OCI-LY7 (cell line): ENCODE measurements at regions not wholly inside any gene's neighbourhood (a gene's known extent, or its start where the extent isn't known, plus 50 kb on each side); places are given as distances from the start of the nearest gene placed in this dataset.
"Not testable (repeated sequence)": the region's sequence is repeated elsewhere in the genome, so short reads cannot be mapped to it uniquely, and the experiment has no call there.

ENCODE experiments used
- BruUV-seq: library from RNA; stranded (reverse); fragments of 400-500 nt; replicated peaks from 2 replicates; lab custom pipeline; 2021; lab: Mats Ljungman, UMichigan
- CTCF ChIA-PET: fragments of 300-600 bp; sonication (Branson Sonifier 250); formaldehyde crosslinking; loops from one replicate; lab custom pipeline; 2022; ENCODE audit warnings: antibody characterized with exemption; ENCODE audit not compliant: unreplicated experiment; lab: Charles Lee
- POLR2A ChIA-PET: fragments of 300-600 bp; sonication (Branson Sonifier 250); formaldehyde crosslinking; loops from one replicate; lab custom pipeline; 2022; ENCODE audit warnings: antibody characterized with exemption; lab: Charles Lee
- DNase-seq: peaks from one replicate; pipeline ENCODE4 v3.0.0-alpha.2; 2015; ENCODE audit warnings: low spot score
- H2AFZ ChIP-seq: fragments of 200-600 bp; sonication (generic), shearing (Covaris generic); 2 replicates; pipeline ENCODE4 v1.6.1; 2014; ENCODE audit warnings: mild to moderate bottlenecking, antibody characterized with exemption, low read length, moderate library complexity
- H3K27ac ChIP-seq: fragments of 200-600 bp; sonication (generic); 2 replicates; pipeline ENCODE4 v1.5.1; 2014; ENCODE audit warnings: mixed run types, low read depth, mild to moderate bottlenecking, moderate library complexity, low read length, inconsistent platforms; ENCODE audit not compliant: poor library complexity, severe bottlenecking
- H3K36me3 ChIP-seq: fragments of 200-600 bp; sonication (generic); 2 replicates; pipeline ENCODE4 v1.6.1; 2014; ENCODE audit warnings: mild to moderate bottlenecking, antibody characterized with exemption, low read length, moderate library complexity, mixed read lengths; ENCODE audit not compliant: insufficient read depth
- H3K4me1 ChIP-seq: fragments of 200-600 bp; sonication (generic); 2 replicates; pipeline ENCODE4 v1.5.1; 2014; ENCODE audit warnings: mild to moderate bottlenecking, low read length; ENCODE audit not compliant: insufficient read depth, poor library complexity, severe bottlenecking
- H3K4me2 ChIP-seq: fragments of 200-600 bp; sonication (generic); 2 replicates; pipeline ENCODE4 v1.6.1; 2014; ENCODE audit warnings: mild to moderate bottlenecking, low read length
- H3K4me3 ChIP-seq: fragments of 200-600 bp; sonication (generic); 2 replicates; pipeline ENCODE4 v1.5.1; 2014; ENCODE audit warnings: mild to moderate bottlenecking, low read depth, low read length; ENCODE audit not compliant: poor library complexity, severe bottlenecking
- H3K79me2 ChIP-seq: fragments of 200-600 bp; sonication (generic); 2 replicates; pipeline ENCODE4 v1.6.1; 2016; ENCODE audit warnings: low read depth, mild to moderate bottlenecking, low read length, moderate library complexity, mixed read lengths; ENCODE audit not compliant: insufficient read depth
- H3K9me2 ChIP-seq: fragments of 200-600 bp; sonication (generic); 2 replicates; pipeline ENCODE4 v1.6.1; 2016; ENCODE audit warnings: mild to moderate bottlenecking, low read length, mixed read lengths; ENCODE audit not compliant: insufficient read depth
- H3K9me3 ChIP-seq: fragments of 200-600 bp; sonication (generic); 2 replicates; pipeline ENCODE4 v1.6.1; 2014; ENCODE audit warnings: mild to moderate bottlenecking, mixed run types, low read length, mixed read lengths
- H4K20me1 ChIP-seq: fragments of 200-600 bp; sonication (generic); 2 replicates; pipeline ENCODE4 v1.6.1; 2014; ENCODE audit warnings: mild to moderate bottlenecking, antibody characterized with exemption, low read length, moderate library complexity, mixed read lengths; ENCODE audit not compliant: insufficient read depth
- intact Hi-C: fragments of 100-400 bp; cut with micrococcal nuclease; formaldehyde crosslinking; loops from one replicate; pipeline ENCODE4 v1.10.0; 2022; ENCODE audit not compliant: unreplicated experiment

- BruUV-seq, H3K4me1 ChIP-seq, POLR2A ChIA-PET, H3K36me3 ChIP-seq, H3K79me2 ChIP-seq, CTCF ChIA-PET, DNase-seq, H2AFZ ChIP-seq, H3K27ac ChIP-seq, H3K9me2 ChIP-seq, H3K4me3 ChIP-seq, intact Hi-C loops, H4K20me1 ChIP-seq, H3K4me2 ChIP-seq, H3K9me3 ChIP-seq: not testable (repeated sequence)
Observed at GRCh38 chr1:120981489-120982094, 92.0 kb downstream of the PPIAL4A start.

- H4K20me1 ChIP-seq, CTCF ChIA-PET, intact Hi-C loops, H2AFZ ChIP-seq, H3K4me1 ChIP-seq, H3K27ac ChIP-seq, H3K36me3 ChIP-seq, H3K4me3 ChIP-seq, H3K79me2 ChIP-seq, H3K4me2 ChIP-seq, H3K9me3 ChIP-seq, DNase-seq, POLR2A ChIA-PET, BruUV-seq, H3K9me2 ChIP-seq: not testable (repeated sequence)
Observed at GRCh38 chr1:120994614-120995013, 105.0 kb downstream of the PPIAL4A start.

GRCh38 chr1:120995025-120995424, 105.5 kb downstream of the PPIAL4A start:
- peak; percentile 8 for DNase-seq
- intact Hi-C loops, BruUV-seq: not testable (repeated sequence)

GRCh38 chr1:121001090-121001726, 111.6 kb downstream of the PPIAL4A start:
- H3K79me2 ChIP-seq, H3K27ac ChIP-seq, H3K4me3 ChIP-seq, H3K4me2 ChIP-seq, DNase-seq, H3K4me1 ChIP-seq, CTCF ChIA-PET, H3K9me2 ChIP-seq, H2AFZ ChIP-seq, POLR2A ChIA-PET, H4K20me1 ChIP-seq, H3K36me3 ChIP-seq, intact Hi-C loops, H3K9me3 ChIP-seq, BruUV-seq: not testable (repeated sequence)

More at GRCh38 chr1:120995025-120995424, 105.5 kb downstream of the PPIAL4A start:
- H3K79me2 ChIP-seq, H4K20me1 ChIP-seq, H3K9me3 ChIP-seq, H3K27ac ChIP-seq, H3K9me2 ChIP-seq, H3K4me2 ChIP-seq, CTCF ChIA-PET, H3K4me3 ChIP-seq, H3K36me3 ChIP-seq, H3K4me1 ChIP-seq, POLR2A ChIA-PET, H2AFZ ChIP-seq: not testable (repeated sequence)

- H3K4me3 ChIP-seq, H3K4me1 ChIP-seq, H3K79me2 ChIP-seq, H4K20me1 ChIP-seq, intact Hi-C loops, BruUV-seq, H2AFZ ChIP-seq, H3K9me2 ChIP-seq, POLR2A ChIA-PET, H3K4me2 ChIP-seq, CTCF ChIA-PET, H3K27ac ChIP-seq, H3K9me3 ChIP-seq, H3K36me3 ChIP-seq, DNase-seq: not testable (repeated sequence)
Observed at GRCh38 chr1:121003230-121003629, 113.7 kb downstream of the PPIAL4A start.

- H2AFZ ChIP-seq, H3K9me2 ChIP-seq, H4K20me1 ChIP-seq, BruUV-seq, H3K4me2 ChIP-seq, H3K4me1 ChIP-seq, H3K36me3 ChIP-seq, DNase-seq, intact Hi-C loops, H3K4me3 ChIP-seq, POLR2A ChIA-PET, H3K27ac ChIP-seq, H3K9me3 ChIP-seq, H3K79me2 ChIP-seq, CTCF ChIA-PET: not testable (repeated sequence)
Observed at GRCh38 chr1:121006826-121007225, 117.3 kb downstream of the PPIAL4A start.
